GM12873 (cell line): ENCODE measurements at regions not wholly inside any gene's neighbourhood (a gene's known extent, or its start where the extent isn't known, plus 50 kb on each side); places are given as distances from the start of the nearest gene placed in this dataset.
A peak's percentile ranks its signal among the peaks of the same experiment; 100 is the strongest.

Source experiments
- TF ChIP-seq, protein P1 (sequence below): IDR thresholded peaks from 2 replicates; pipeline ENCODE4 v1.5.1; 2012; ENCODE audit warnings: low read depth, mild to moderate bottlenecking, moderate library complexity, low read length, control low read depth; ENCODE audit not compliant: insufficient read depth; ENCODE audit errors: missing control alignments

DNA sequence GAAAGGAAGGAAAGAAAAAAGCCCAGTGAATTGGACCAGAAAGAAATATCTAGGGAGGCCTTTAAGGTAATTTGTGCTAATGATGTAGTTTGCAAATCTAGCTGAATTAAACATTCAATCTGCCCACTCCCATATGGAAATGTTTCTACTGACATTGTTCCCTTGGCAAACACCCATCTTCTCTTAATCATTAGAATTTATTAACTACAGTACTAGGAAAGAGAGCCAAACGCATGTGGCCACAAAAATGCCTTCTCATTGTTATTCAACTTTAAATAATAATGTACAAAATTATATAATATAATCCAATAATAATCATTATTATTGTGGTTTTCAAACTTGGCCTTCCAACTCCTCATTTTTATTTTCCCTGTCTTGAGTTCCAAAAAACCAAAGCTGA, 234.7 kb downstream of the NHLRC3 start:
- TF ChIP-seq, protein P1, sequence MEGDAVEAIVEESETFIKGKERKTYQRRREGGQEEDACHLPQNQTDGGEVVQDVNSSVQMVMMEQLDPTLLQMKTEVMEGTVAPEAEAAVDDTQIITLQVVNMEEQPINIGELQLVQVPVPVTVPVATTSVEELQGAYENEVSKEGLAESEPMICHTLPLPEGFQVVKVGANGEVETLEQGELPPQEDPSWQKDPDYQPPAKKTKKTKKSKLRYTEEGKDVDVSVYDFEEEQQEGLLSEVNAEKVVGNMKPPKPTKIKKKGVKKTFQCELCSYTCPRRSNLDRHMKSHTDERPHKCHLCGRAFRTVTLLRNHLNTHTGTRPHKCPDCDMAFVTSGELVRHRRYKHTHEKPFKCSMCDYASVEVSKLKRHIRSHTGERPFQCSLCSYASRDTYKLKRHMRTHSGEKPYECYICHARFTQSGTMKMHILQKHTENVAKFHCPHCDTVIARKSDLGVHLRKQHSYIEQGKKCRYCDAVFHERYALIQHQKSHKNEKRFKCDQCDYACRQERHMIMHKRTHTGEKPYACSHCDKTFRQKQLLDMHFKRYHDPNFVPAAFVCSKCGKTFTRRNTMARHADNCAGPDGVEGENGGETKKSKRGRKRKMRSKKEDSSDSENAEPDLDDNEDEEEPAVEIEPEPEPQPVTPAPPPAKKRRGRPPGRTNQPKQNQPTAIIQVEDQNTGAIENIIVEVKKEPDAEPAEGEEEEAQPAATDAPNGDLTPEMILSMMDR = no peak

DNA sequence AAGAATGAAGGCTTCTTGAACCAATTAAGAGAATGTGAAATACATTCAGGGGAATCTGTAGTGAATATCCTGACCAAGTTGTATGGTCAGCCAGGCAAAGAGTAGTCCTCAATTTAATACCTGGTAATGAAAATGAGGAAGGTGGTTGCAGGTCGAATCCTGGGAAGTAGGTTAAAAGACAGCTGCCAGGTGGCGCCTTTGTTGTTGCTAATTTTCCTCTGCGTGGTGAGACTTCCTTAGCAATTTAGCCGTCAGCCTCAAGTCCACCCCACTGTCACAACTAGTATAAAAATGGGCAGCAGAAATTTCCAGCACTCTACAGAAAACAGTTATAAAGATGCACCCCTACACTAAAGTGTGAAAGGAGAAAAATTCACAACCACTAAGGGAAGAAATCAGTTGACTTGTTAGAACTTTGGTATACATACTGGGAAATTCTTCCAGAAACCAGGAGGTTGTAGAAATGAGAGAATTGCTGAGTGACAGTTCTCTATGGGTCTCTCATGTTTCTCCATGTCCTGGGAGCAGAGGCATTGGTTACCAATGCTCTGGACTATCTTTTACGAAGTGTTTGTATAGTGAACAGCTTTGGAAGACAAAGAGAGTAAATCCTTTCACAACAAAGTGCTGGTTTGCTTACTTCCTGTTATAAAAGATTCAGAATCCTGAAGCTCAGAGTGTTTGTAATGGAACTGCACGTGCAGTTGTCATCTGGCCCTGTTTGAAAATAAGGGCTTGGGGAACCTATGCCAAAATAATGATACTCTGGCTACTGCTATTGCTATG, 235.9 kb downstream of the NHLRC3 start:
- TF ChIP-seq, protein P1 = peak; percentile 35

DNA sequence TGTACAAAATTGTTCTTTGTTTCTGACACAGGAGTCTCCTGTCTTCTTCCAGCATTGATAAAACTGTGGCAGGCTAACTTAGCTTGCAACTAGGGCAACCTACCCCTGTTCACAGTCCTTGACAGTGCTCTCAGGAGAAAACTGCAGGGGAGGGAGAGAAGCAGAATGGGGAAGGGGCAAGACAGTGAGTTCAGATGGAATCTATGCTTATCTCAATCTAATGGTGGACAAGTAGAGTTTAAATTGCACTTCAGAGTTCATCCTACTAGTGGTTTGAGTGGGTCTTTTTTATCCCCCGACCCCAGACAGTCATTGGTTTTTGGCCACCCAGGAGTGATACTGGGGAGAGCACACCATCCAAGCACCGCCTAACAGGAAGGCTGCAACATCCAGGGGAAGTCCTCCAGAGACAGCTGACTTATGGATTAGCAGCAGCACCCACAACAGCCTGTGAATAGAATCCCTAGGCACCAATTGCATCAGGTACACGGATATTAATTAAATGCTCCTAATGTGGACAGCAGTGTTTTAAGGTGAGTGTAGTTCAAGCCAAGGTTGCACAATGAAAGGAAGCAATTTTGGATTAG, 236.6 kb downstream of the NHLRC3 start:
- TF ChIP-seq, protein P1 = no peak

DNA sequence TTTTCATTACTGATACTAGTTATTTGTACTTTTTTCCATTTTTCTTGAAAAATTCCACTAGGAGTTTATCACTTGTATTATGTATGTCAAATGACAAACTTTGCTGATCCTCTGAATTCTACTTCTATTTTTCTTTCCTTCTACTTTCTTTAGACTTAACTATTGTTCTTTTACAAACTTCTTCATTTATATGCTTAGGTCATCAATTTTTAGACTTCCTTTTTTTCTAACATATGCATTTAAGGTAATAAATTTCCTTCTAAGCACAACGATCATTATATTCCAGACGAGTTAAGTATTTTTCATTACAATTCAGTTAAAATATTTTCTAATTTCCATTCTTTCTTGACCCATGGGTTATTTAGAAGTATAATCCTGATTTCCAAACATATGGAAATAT, 240.8 kb downstream of the NHLRC3 start:
- TF ChIP-seq, protein P1 = no peak

DNA sequence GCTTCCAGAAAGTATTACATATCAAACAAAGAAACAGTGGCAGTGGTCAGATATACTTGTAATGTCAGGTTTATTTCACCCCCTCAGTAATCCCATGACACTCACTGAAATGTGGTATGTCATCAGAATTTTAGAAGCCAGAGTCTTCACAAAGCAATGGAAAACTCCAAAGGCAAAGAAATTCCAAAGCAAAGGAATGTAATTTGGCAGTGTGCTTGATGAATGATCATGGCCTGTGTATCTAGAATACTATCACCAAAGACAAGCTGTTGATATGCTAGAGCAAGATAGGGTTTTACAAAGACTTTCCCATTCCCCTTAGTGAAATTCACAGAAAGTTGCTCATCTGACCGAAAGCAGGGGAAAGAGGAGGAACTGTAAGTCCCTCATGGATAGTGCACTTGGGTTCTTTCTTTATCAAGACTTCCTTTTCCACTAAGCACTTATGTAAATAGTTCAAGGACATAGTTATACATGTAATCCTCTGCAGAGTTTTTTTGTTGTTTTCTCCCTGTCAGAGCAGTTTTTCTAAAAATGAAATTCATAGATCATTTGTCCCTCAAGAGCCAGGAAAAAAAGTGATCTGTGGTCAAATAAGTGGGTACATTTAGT, 243.4 kb downstream of the NHLRC3 start:
- TF ChIP-seq, protein P1 = no peak

DNA sequence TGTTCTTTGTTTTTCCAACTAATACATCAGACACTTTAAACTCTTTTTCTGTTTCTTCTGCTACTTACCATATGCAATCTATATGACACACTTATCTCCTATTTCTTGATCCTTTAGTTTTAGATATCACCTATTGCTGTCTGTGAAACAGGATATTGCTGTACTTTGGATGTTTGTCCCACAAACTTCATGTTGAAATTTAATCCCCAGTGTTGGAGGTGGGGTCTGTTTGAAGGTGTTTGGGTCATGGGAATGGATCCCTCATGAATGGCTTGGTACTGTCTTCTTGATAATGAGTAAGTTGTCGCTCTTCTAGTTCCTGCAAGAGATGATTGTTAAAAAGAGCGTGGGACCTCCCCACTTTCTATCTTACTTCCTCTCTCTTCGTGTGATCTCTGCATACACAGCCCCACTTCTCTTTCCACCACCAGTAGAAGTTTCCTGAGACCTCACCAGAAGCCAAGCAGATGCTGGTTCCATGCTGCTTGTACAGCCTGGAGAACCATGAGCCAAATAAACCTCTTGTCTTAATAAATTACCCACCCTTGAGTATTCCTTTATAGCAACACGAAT, 244.2 kb downstream of the NHLRC3 start:
- TF ChIP-seq, protein P1 = no peak

DNA sequence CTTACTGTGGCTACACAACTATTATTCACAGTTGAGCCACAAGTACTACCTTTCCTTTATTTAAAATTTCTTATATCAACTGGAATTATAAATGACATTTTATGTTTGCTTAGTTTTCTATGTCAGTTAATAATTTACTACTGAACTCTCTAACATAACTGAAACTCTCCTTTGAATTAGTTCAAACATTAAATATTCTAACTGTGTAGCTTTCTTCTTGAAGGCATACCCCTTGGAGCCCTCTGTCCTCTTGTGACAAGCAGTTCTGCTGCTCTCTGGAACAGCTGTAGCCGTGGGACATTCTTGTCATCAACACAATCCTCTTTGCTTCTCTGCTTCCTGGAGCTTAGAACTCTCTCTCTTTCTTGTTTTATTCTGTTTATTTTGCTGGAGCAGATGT, 244.8 kb downstream of the NHLRC3 start:
- TF ChIP-seq, protein P1 = no peak
